ENCODE measurements at regions not wholly inside any gene's neighbourhood (a gene's known extent, or its start where the extent isn't known, plus 50 kb on each side); places are given as distances from the start of the nearest gene placed in this dataset.

DNA sequence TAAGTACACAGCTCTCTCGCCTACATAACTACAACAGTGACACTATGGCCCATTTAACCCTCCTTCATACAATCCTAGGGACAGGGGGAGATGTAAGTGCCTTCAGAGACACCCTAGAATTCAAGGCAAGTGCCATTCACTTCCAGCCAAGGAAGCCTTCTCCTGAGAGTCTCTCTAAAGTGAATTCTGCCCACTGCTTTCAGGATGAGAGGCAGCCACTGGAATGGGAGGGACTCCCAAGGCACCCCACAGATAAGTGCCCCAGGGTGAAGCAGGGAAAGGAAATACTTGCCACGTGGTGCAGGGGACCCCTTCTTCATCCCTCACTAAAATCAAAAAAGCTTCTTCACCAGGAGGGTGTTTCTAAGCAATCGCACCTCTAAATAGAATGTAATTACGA lies 283.7 kb downstream of the ZNF608 start:
- TF ChIP-seq, protein P1, sequence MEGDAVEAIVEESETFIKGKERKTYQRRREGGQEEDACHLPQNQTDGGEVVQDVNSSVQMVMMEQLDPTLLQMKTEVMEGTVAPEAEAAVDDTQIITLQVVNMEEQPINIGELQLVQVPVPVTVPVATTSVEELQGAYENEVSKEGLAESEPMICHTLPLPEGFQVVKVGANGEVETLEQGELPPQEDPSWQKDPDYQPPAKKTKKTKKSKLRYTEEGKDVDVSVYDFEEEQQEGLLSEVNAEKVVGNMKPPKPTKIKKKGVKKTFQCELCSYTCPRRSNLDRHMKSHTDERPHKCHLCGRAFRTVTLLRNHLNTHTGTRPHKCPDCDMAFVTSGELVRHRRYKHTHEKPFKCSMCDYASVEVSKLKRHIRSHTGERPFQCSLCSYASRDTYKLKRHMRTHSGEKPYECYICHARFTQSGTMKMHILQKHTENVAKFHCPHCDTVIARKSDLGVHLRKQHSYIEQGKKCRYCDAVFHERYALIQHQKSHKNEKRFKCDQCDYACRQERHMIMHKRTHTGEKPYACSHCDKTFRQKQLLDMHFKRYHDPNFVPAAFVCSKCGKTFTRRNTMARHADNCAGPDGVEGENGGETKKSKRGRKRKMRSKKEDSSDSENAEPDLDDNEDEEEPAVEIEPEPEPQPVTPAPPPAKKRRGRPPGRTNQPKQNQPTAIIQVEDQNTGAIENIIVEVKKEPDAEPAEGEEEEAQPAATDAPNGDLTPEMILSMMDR (IDR thresholded peaks at IDR 0.05; ENCODE audit: low read depth, low read length) = no peak
- H3K4me3 ChIP-seq (ENCODE audit: low read depth, low read length) = no peak overlapping the region

DNA sequence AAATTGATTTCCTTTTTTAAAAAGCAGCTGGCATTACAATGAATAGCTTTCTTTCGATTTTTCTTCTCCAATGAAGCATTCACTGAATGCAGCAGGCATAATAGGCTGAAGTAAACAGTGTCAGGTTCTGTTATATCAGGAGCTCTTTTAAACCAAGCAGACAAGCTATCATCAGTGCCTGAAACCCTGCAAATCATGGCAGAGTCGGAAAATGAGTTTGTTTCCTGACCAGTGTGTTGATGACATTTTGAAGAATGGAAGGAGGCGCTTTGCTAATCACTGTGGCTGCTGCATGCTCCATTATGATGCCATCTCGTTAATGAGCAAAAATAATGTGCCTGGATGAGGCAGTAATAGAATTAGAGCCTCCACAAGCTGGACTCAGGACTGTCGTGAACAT lies 284.5 kb downstream of the ZNF608 start:
- TF ChIP-seq, protein P1 (IDR thresholded peaks at IDR 0.05; ENCODE audit: low read depth, low read length) = no peak
- H3K4me3 ChIP-seq (ENCODE audit: low read depth, low read length) = no peak overlapping the region

DNA sequence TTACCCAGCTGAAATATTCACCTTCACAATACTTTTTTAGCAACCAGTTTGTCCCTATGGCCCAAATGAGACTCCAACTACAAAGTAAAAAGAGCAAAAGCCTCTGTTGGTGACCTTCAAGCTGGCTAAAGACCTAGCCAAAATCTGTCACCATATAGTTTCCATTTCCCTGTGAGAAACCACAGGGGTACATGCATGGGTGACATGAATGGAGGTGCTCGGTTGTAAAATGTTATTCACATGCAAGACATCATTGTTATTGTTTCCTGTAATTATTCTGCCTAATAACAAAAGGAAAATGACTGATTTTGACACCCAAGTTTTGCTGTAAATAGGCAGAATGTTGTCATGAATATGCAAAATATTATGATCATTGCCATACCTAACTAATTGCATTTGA lies 285.3 kb downstream of the ZNF608 start:
- TF ChIP-seq, protein P1 (IDR thresholded peaks at IDR 0.05; ENCODE audit: low read depth, low read length) = no peak
- H3K4me3 ChIP-seq (ENCODE audit: low read depth, low read length) = no peak overlapping the region

DNA sequence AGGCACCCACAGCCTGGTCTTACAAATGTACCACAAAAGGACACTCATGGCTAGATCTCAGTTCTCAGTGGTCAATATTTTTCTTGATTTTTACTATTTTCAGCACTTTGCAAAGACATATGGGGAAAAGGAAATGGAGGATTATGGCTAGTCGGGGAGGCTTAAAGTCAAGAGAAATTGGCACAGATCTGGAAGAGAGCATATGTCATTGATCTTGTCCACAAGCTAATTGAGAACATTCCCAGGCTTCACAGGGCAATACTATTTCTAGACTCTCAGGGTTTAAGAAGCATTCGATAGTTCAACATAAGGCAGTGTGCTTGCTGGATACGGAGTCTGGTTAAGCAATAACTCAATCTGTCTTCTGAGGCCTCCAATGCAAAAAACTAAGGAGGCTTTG lies 285.8 kb downstream of the ZNF608 start:
- no peak overlapping the region for H3K4me3 ChIP-seq (ENCODE audit: low read depth, low read length)

DNA sequence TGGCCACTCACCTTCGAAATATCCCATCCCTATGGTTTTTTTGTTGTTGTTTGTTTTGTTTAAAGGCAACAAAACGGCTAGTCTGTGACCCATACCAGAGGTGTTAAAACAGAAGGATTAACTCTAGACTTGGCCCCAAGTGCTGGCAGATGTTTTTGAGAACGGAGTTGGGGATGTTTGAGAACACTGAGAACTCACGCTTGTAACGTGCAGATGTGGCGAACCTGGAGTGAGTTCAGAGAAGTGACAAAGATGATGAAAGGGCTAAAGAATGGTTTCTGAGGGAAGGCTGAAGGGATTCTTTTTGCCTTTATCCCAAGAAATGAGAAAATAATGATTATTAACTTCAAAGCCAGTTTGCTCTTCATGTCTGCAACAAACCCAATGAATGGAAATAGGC lies 286.5 kb downstream of the ZNF608 start:
- TF ChIP-seq, protein P1 (IDR thresholded peaks at IDR 0.05; ENCODE audit: low read depth, low read length) = no peak
- no peak overlapping the region for H3K4me3 ChIP-seq (ENCODE audit: low read depth, low read length)

More for the DNA sequence above, 285.8 kb downstream of the ZNF608 start:
- TF ChIP-seq, protein P1 (IDR thresholded peaks at IDR 0.05; ENCODE audit: low read depth, low read length) = no peak

DNA sequence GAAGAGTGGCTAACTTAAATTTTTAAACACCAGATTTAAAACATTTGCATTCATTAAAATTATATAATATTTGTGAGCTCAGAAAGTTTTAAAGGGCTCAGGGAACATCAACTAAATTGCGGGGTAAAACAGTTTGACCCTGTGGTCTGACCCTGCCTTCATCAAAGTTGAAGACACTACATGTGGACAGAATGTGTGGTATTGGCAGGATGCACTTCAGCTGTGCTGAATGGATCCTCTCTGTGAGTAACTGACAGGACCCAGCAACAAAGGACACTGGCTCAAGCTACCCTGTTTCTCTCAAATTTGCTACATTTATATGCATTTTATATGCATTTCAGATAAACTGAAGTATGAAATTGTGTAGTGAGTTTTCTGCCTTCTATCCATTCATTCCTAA lies 288.5 kb downstream of the ZNF608 start:
- no peak overlapping the region for H3K4me3 ChIP-seq (ENCODE audit: low read depth, low read length)

DNA sequence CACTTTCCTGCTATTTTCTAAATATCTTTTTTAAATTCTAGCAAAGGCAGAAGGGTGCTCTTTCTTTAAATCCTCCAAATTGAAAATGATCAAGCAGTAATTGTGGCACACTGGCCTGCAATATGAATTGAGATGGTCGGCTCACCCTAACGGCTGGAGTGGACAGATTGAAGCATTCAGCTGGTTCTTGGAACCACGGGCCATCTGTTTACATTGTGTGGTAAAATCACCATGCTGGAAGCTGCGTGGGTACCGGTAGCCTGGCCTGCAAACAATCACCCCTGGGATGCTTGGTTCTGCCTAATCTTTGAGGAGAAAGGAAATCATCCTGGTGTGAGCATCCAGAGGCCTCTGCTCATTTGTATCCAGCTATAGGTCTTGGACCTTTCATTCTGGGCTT lies 289.3 kb downstream of the ZNF608 start:
- TF ChIP-seq, protein P1 (IDR thresholded peaks at IDR 0.05; ENCODE audit: low read depth, low read length) = no peak
- no peak overlapping the region for H3K4me3 ChIP-seq (ENCODE audit: low read depth, low read length)

More for the DNA sequence above, 288.5 kb downstream of the ZNF608 start:
- TF ChIP-seq, protein P1 (IDR thresholded peaks at IDR 0.05; ENCODE audit: low read depth, low read length) = no peak

Measured in WI38 (cell line).